H54 (cell line): ENCODE measurements at regions not wholly inside any gene's neighbourhood (a gene's known extent, or its start where the extent isn't known, plus 50 kb on each side); places are given as distances from the start of the nearest gene placed in this dataset.

ENCODE experiments used
- DNase-seq: peaks from one replicate; pipeline ENCODE4 v3.0.0; 2011; ENCODE audit warnings: low spot score, mixed read lengths; ENCODE audit not compliant: insufficient read length
- FAIRE-seq: peaks from 3 replicates; lab custom pipeline; 2011; peaks lifted over from hg19 to GRCh38; lab: Jason Lieb, UNC
- POLR2A ChIP-seq: IDR thresholded peaks from 2 replicates; pipeline ENCODE4 v1.6.1; 2011; ENCODE audit warnings: low read depth, mild to moderate bottlenecking, low read length

GRCh38 chr18:10040287-10041011, 126.6 kb downstream of the VAPA start:
- no peak for FAIRE-seq
- no peak for TF ChIP-seq POLR2A
- DNase-seq, result no peak

GRCh38 chr18:10041180-10041579, 127.4 kb downstream of the VAPA start:
- FAIRE-seq (no peak), DNase-seq (no peak)

DNA sequence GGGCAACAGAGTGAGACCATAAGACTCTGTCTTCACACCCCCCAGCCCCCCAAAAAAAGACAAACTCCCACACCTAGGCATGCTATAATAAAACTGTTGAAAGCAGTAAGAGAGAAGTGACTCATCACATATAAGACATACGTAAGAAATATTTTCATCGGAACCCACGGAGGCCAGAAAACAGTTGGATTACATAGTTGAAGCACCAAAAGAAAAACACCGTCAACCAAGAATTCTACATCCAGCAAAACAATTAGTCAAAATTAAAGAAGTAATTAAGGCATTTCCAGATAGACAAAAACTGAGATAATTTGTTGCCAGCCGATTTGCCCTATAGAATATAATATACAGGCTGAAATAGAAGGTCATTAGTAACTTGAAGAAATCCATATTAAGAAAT, 128.7 kb downstream of the VAPA start:
- DNase-seq (no peak), FAIRE-seq (no peak)
- TF ChIP-seq POLR2A, result no peak

More at GRCh38 chr18:10041180-10041579, 127.4 kb downstream of the VAPA start:
- no peak for TF ChIP-seq POLR2A

GRCh38 chr18:10044054-10044453, 130.2 kb downstream of the VAPA start:
- no peak for TF ChIP-seq POLR2A
- DNase-seq (no peak), FAIRE-seq (no peak)

DNA sequence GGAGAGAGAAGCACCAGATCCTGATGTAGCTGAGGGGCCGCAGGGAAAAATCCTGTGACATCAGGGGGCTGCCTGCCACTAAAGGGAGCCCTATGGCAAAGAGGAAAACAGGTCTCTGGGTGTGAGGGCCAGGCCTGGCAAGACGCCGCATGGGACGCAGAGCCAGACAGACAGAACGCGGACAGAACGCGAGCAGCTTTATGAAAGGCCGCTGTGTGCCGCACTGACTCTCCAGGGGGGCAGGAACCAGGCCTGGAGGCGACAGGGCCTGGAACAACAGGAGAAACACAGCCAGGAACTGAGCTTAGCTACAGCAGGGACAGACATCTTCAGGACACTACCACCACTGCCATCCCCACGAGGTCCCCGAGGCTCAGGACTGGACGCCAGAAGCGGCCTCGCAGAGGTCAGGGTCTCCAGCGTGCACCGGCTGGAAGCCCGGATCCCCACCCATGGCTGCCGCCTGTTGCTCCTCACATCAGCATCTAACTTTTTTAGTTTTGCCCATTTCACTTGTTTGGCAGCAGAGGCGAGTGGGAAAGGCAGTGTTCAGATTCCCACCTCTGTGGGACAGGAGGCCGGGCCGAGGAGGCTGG, 131.6 kb downstream of the VAPA start:
- FAIRE-seq, result no peak
- no peak for TF ChIP-seq POLR2A
- no peak for DNase-seq

- no peak for TF ChIP-seq POLR2A
- FAIRE-seq (no peak), DNase-seq (no peak)
These were observed 132.5 kb downstream of the VAPA start for GRCh38 chr18:10046178-10046807.

- no peak for FAIRE-seq
- DNase-seq, result no peak
- no peak for TF ChIP-seq POLR2A
These were observed 133.4 kb downstream of the VAPA start for GRCh38 chr18:10047237-10047636.

DNA sequence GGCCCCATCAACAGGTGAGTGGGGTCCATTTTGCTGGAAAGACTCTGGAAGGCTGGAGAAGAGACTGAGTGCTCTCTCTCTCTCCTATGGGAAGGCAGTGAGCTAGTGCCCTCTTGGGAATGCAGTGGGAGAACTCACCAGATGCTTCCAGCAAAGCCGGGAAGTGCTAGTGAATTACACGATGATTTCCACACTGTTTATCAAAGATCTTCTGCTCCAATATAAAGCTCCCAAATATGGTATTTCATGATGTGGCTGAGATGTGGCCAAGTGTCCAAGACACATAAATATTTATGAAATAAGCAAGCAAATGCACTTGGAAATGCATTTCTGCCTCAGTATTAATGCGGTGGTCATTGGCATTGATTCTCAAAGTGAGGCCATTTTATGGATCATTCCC, 135.9 kb downstream of the VAPA start:
- FAIRE-seq (no peak), DNase-seq (no peak)
- TF ChIP-seq POLR2A, result no peak

DNA sequence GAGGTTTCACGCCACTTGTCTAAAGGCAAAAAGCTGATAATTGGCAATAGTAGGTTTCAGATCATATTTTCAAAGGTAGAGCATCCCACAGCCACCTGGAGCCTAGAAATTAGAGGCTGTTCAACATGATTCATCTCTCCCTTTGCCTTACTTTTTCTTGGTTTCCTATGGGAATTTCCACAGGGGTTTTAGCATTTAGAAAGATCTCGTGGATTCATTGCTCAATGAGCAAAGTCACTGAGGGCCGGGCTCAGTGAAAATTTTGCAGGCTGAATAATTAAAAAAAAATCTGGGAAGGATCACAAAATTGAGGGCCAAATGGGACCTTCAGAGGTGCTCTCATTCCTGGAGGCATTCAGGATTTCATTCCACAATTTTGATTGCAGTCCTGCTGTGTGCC, 137.1 kb downstream of the VAPA start:
- no peak for FAIRE-seq
- DNase-seq, result no peak
- TF ChIP-seq POLR2A, result no peak

DNA sequence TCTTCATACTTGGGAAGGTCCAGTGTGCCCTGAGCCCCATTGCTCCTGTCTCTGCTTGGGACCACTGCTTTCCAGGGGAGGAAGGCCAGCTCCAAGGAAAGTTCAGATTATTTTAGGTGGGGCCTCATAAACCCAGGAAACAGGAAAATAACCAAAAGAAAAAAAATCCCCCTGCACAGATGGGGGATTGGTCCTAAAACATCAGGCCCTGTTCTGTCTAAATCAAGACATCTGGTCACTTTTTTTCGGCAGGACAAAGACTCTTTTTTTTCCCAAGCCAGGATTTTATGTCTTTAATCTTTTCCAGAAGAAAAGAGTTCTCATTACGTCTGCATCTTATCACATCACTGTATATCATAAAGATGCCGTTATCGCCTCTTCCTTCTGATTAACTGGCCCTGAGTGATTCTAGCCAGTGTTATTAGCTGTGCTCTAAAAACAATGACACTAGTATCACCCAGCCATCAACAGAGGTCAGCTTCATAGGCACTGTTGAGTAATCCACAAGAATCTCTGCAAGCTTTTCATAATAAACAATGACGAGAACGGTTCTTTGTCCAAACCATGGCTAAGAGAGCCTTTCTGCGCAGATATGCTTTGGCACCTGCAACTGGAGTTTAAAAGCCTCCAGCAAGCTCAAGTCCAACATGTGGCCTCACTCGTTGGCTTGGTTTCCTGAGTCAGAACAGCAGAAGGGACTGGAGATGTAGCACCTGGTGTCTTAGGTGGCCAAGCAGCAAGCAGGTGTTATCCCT, 138.2 kb downstream of the VAPA start:
- DNase-seq (no peak), FAIRE-seq (no peak)
- no peak for TF ChIP-seq POLR2A

GRCh38 chr18:10052871-10053270, 139.1 kb downstream of the VAPA start:
- FAIRE-seq, result no peak
- no peak for DNase-seq
- no peak for TF ChIP-seq POLR2A

DNA sequence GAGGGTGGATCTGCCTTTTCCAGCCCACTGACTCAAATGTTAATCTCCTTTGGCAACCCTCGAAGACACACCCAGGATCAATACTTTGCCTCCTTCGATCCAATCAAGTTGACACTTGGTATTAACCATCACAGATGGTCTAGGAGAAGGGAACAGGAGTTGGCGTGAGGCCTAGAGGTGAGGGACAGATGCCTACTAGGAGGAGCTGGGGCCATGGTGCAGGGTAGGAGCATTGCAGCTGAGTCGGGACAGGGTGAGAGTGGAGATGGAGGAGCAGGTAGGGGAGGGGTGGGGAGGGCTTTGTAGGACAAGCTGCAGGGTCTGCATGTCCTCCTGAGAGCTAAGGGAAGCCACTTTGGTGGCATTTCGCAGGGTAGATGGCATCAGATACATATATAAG, 140.0 kb downstream of the VAPA start:
- FAIRE-seq (no peak), DNase-seq (no peak)
- TF ChIP-seq POLR2A, result no peak

DNA sequence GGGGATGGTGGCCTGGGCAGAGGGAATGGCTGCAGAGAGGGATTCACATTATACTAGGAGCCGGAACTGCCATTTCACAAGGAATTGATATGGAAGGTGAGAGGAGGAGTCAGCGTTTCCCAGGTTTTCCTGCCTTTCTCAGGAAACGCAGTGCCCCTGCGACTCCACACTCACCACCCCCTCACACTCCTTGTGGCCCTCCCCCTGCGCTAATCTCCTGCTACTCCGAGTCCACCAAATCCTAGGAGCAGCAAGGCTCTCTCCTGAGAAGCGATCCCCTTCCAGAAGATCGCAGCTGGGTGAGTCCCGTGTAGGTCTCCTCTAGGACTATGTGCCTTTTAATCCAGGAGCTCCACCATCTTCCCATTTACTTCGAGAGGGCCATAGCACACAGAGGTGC, 140.6 kb downstream of the VAPA start:
- no peak for FAIRE-seq
- DNase-seq, result no peak
- TF ChIP-seq POLR2A, result no peak
